B cell (primary cell): ENCODE measurements at regions not wholly inside any gene's neighbourhood (a gene's known extent, or its start where the extent isn't known, plus 50 kb on each side); places are given as distances from the start of the nearest gene placed in this dataset.

Experiments
- EZH2 ChIP-seq: IDR thresholded peaks from 2 replicates; pipeline ENCODE4 v1.6.1; 2012; ENCODE audit warnings: borderline replicate concordance, low read depth, mild to moderate bottlenecking, moderate library complexity, low read length; ENCODE audit not compliant: insufficient read depth, poor library complexity, severe bottlenecking
- TF ChIP-seq, protein P1 (sequence below): fragments of 200-600 bp; IDR thresholded peaks from one replicate; pipeline ENCODE4 v1.8.0; 2022; ENCODE audit warnings: antibody characterized with exemption, mild to moderate bottlenecking

DNA sequence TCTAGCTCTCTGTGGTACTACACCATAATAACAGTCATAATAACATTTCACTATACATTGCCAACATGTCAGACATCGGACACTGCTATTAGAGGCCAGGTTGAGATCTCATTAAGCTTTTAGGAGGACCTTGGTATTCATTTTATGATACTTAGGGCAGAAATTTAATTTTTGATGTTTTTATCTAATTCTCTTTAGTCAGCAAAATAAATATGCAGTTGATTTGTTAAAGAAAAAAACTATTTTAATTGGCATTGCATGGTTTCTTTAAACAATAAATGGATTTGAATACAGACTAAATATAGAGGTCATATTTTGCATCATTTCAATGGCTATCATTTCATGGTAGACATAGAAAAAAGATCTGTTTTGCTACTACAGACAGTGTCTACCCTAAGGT is 308.7 kb downstream of the PRDM5 start:
- TF ChIP-seq, protein P1, sequence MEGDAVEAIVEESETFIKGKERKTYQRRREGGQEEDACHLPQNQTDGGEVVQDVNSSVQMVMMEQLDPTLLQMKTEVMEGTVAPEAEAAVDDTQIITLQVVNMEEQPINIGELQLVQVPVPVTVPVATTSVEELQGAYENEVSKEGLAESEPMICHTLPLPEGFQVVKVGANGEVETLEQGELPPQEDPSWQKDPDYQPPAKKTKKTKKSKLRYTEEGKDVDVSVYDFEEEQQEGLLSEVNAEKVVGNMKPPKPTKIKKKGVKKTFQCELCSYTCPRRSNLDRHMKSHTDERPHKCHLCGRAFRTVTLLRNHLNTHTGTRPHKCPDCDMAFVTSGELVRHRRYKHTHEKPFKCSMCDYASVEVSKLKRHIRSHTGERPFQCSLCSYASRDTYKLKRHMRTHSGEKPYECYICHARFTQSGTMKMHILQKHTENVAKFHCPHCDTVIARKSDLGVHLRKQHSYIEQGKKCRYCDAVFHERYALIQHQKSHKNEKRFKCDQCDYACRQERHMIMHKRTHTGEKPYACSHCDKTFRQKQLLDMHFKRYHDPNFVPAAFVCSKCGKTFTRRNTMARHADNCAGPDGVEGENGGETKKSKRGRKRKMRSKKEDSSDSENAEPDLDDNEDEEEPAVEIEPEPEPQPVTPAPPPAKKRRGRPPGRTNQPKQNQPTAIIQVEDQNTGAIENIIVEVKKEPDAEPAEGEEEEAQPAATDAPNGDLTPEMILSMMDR, result no peak
- TF ChIP-seq EZH2, result no peak
